ENCODE measurements at regions not wholly inside any gene's neighbourhood (a gene's known extent, or its start where the extent isn't known, plus 50 kb on each side); places are given as distances from the start of the nearest gene placed in this dataset.
A peak's percentile ranks its signal among the peaks of the same experiment; 100 is the strongest.

DNA sequence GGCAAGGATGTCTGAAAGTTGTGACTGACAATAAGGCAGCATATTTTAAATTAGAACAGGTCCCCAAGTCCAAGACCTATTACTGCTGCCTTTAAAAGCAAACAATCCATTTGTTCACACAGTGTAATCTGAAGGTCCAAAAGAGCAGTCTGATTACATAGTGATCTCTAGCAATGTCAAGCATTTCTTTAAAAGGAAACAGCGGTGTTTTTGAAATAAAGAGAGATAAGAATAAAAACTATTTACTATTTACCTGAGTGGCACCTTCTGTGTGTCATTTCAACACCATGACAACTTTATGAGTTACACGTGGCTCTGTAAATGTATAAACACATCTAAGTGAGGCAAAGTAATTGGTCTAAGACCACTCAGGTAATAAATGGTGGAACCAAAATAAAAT is 1009.9 kb upstream of the CNTNAP5 start:
- H2BK5ac ChIP-seq (ENCODE audit: low read depth, low read length): no peak overlapping the region
- no peak overlapping the region for H4K8ac ChIP-seq (ENCODE audit: extremely low read depth, insufficient read depth, low read length)
- TF ChIP-seq CBX5 (IDR thresholded peaks at IDR 0.05; ENCODE audit: low read depth, low read length): no peak
- H3K27me3 ChIP-seq (replicated peaks in 1 of 4; ENCODE audit: control insufficient read depth in 3 of 4, extremely low read depth in 1 of 4, insufficient read depth in 3 of 4, low read length in 3 of 4): peaks cover 0 to 1% (median 0%) of the 10 kb centered on the region in 4 experiments; a peak in 1 of 7 replicates
- no peak overlapping the region for H2BK12ac ChIP-seq (ENCODE audit: low read depth, low read length)
- no peaks in the 10 kb centered on the region for H3K9me3 ChIP-seq (ENCODE audit: insufficient read depth in 2 of 2, low read depth in 1 of 2, low read length in 1 of 2)
- WGBS, 2 experiments (ENCODE audit: extremely low coverage in 1 of 2, insufficient coverage in 1 of 2, insufficient read length in 1 of 2, insufficient replicate concordance in 2 of 2, low coverage in 1 of 2, low lambda C conversion rate in 2 of 2, missing lambda C conversion rate in 1 of 2): 91% methylated on average over 2 of the region's 2 CpGs; no CpG with 5 or more reads in 1 of the 2 experiments
- H3K18ac ChIP-seq (ENCODE audit: extremely low read depth, low read length): no peak overlapping the region
- no peak overlapping the region for H2AFZ ChIP-seq (ENCODE audit: low read length)
- no peak overlapping the region for H3K27ac ChIP-seq (ENCODE audit: low read depth, low read length)
- no peak overlapping the region for H4K5ac ChIP-seq (ENCODE audit: insufficient read length, low read depth, low read length)
- ChIA-PET CTCF (ENCODE audit: partially characterized antibody) (no interaction called here), POLR2A (ENCODE audit: partially characterized antibody) (no interaction called here)
- peak overlapping the region in 1 of 4 experiments; percentile 49; a peak in 1 of 7 replicates for H3K9ac ChIP-seq (replicated peaks in 1 of 4; ENCODE audit: extremely low read depth in 1 of 4, low read depth in 3 of 4, low read length in 3 of 4)
- H2AK5ac ChIP-seq (ENCODE audit: low read depth, low read length): no peak overlapping the region
- H3K23me2 ChIP-seq (ENCODE audit: low read depth, low read length): no peaks in the 10 kb centered on the region
- no peak overlapping the region for H2BK20ac ChIP-seq (ENCODE audit: low read length)
- H3K4me2 ChIP-seq (ENCODE audit: insufficient read depth in 1 of 2, low read depth in 2 of 2, low read length in 2 of 2): no peak overlapping the region
- H2BK15ac ChIP-seq (ENCODE audit: low read length): no peak overlapping the region
- no peak overlapping the region for H3K56ac ChIP-seq (replicated peaks; ENCODE audit: insufficient read length, low read depth, low read length)
- no peak overlapping the region for H3K4ac ChIP-seq (replicated peaks; ENCODE audit: insufficient read length, low read depth, low read length)
- H4K91ac ChIP-seq (replicated peaks; ENCODE audit: insufficient read length, low read length): no peak overlapping the region
- H2BK120ac ChIP-seq (replicated peaks; ENCODE audit: low read depth, low read length): no peak overlapping the region
- H3K79me2 ChIP-seq (ENCODE audit: control insufficient read depth in 1 of 2, insufficient read depth in 2 of 2, low read length in 2 of 2): no peaks in the 10 kb centered on the region
- no peaks in the 10 kb centered on the region for H3K79me1 ChIP-seq (ENCODE audit: low read depth, low read length)
- H3K23ac ChIP-seq (ENCODE audit: insufficient read length): no peak overlapping the region
- no peak overlapping the region for H3K4me3 ChIP-seq (ENCODE audit: extremely low read depth in 1 of 4, insufficient read depth in 2 of 4, low read depth in 3 of 4, low read length in 4 of 4)
- no peaks in the 10 kb centered on the region for H3K36me3 ChIP-seq (ENCODE audit: control insufficient read depth in 2 of 4, insufficient read depth in 4 of 4, low read length in 3 of 4)
- no peaks in the 10 kb centered on the region for H3K4me1 ChIP-seq (replicated peaks in 1 of 4; ENCODE audit: control insufficient read depth in 3 of 4, insufficient read depth in 4 of 4, low read length in 3 of 4)
- no peak for FAIRE-seq
- no peak for DNase-seq (ENCODE audit: low read depth in 1 of 2, low spot score in 2 of 2)
- no peak overlapping the region for H3K14ac ChIP-seq (ENCODE audit: insufficient read length)
- H4K20me1 ChIP-seq (replicated peaks in 1 of 2; ENCODE audit: control insufficient read depth in 1 of 2, insufficient read depth in 2 of 2, low read length in 2 of 2): no peaks in the 10 kb centered on the region
